ENCODE measurements at regions not wholly inside any gene's neighbourhood (a gene's known extent, or its start where the extent isn't known, plus 50 kb on each side); places are given as distances from the start of the nearest gene placed in this dataset.

- TF ChIP-seq POLR2AphosphoS5 (IDR thresholded peaks at IDR 0.05; ENCODE audit: low read depth, low read length) (no peak), TAF1 (IDR thresholded peaks at IDR 0.05; ENCODE audit: borderline replicate concordance, insufficient read depth, low read length) (no peak), REST (IDR thresholded peaks at IDR 0.05; ENCODE audit: insufficient read depth in 1 of 2, low read depth in 2 of 2, low read length in 2 of 2) (no peak), SIN3A (IDR thresholded peaks at IDR 0.05; ENCODE audit: borderline replicate concordance, insufficient read depth, low read length) (no peak)
These were observed 430.1 kb upstream of the SLC35B3 start for GRCh38 chr6:8865451-8865850.

All from PFSK-1 (cell line).